Left ventricle myocardium inferior (tissue), 1 donor: ENCODE measurements at regions not wholly inside any gene's neighbourhood (a gene's known extent, or its start where the extent isn't known, plus 50 kb on each side); places are given as distances from the start of the nearest gene placed in this dataset.

Experiments used
- DNase-seq: peaks from one replicate; pipeline ENCODE4 v3.0.0-alpha.2; 2020
- H3K27ac ChIP-seq: fragments of 200-600 bp; replicated peaks from 2 replicates; pipeline ENCODE4 v1.8.0; 2021
- H3K27me3 ChIP-seq: fragments of 200-600 bp; 2 replicates; pipeline ENCODE4 v1.8.0; 2021; ENCODE audit warnings: low read depth
- H3K36me3 ChIP-seq: fragments of 200-600 bp; 2 replicates; pipeline ENCODE4 v1.8.0; 2021
- H3K4me1 ChIP-seq: fragments of 200-600 bp; 2 replicates; pipeline ENCODE4 v1.8.0; 2021
- H3K4me3 ChIP-seq: fragments of 200-600 bp; 2 replicates; pipeline ENCODE4 v1.8.0; 2021; ENCODE audit warnings: mild to moderate bottlenecking, moderate library complexity
- H3K9me3 ChIP-seq: fragments of 200-600 bp; replicated peaks from 2 replicates; pipeline ENCODE4 v1.8.0; 2021
- intact Hi-C: fragments of 100-400 bp; cut with micrococcal nuclease; formaldehyde crosslinking; loops from one replicate; pipeline ENCODE4 v1.11.0; 2022
- TF ChIP-seq, protein P1 (sequence below): fragments of 200-600 bp; IDR thresholded peaks from 2 replicates; pipeline ENCODE4 v1.8.0; 2021; ENCODE audit warnings: antibody characterized with exemption, mild to moderate bottlenecking, borderline replicate concordance
- donor health status: DM: no; HTN: yes; CAD: no; lungs with severe emphysema.

DNA sequence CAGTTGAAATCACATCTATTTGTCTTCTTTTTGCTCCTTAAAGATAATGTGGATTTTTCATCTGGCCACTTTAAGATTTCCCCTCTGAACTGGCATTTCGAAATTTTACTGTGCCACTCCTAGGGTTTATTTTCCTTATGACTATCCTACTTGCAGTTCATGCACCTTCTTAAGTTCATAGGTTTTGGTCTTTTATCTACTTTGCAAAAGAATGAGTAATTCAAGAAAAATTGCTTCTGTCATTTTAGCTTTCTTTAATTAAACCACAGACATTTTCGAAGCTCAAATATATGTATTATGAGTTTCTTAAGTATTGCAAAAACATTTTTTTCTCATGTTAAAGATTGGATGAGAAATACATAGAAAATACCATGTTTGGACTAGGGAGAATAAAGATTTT lies 1244.8 kb upstream of the TMPRSS15 start:
- H3K4me3 ChIP-seq: no peak overlapping the region

DNA sequence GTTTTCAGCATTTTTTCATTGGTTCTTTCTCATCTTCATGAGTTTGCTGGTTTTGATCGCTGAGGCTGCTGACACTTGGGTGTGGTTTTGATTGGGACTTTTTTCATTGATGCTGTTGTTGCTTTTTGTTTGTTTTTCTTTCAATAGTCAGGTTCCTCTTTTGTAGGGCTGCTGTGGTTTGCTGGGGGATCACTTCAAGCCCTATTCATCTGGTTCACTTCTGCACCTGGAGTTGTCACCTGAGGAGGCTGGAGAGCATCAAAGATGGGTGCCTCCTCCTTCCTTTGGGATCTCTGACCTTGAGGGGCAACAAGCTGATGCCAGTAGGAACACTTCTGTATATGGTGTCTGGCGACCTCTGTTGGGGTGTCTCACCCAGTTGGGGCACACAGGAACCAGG lies 1279.9 kb upstream of the TMPRSS15 start:
- H3K4me3 ChIP-seq: no peak overlapping the region
- no peak overlapping the region for H3K27ac ChIP-seq
- H3K9me3 ChIP-seq: no peaks in the 10 kb centered on the region
- no peaks in the 10 kb centered on the region for H3K27me3 ChIP-seq
- H3K4me1 ChIP-seq: no peaks in the 10 kb centered on the region
- no peaks in the 10 kb centered on the region for H3K36me3 ChIP-seq
- intact Hi-C loops: no loop called here
- DNase-seq: no peak
- TF ChIP-seq, protein P1, sequence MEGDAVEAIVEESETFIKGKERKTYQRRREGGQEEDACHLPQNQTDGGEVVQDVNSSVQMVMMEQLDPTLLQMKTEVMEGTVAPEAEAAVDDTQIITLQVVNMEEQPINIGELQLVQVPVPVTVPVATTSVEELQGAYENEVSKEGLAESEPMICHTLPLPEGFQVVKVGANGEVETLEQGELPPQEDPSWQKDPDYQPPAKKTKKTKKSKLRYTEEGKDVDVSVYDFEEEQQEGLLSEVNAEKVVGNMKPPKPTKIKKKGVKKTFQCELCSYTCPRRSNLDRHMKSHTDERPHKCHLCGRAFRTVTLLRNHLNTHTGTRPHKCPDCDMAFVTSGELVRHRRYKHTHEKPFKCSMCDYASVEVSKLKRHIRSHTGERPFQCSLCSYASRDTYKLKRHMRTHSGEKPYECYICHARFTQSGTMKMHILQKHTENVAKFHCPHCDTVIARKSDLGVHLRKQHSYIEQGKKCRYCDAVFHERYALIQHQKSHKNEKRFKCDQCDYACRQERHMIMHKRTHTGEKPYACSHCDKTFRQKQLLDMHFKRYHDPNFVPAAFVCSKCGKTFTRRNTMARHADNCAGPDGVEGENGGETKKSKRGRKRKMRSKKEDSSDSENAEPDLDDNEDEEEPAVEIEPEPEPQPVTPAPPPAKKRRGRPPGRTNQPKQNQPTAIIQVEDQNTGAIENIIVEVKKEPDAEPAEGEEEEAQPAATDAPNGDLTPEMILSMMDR: no peak

More for the DNA sequence above, 1244.8 kb upstream of the TMPRSS15 start:
- H3K27me3 ChIP-seq: no peaks in the 10 kb centered on the region
- TF ChIP-seq, protein P1: no peak
- no peaks in the 10 kb centered on the region for H3K36me3 ChIP-seq
- intact Hi-C loops: no loop called here
- no peak for DNase-seq
- no peaks in the 10 kb centered on the region for H3K4me1 ChIP-seq
- no peak overlapping the region for H3K27ac ChIP-seq
- H3K9me3 ChIP-seq: no peaks in the 10 kb centered on the region

DNA sequence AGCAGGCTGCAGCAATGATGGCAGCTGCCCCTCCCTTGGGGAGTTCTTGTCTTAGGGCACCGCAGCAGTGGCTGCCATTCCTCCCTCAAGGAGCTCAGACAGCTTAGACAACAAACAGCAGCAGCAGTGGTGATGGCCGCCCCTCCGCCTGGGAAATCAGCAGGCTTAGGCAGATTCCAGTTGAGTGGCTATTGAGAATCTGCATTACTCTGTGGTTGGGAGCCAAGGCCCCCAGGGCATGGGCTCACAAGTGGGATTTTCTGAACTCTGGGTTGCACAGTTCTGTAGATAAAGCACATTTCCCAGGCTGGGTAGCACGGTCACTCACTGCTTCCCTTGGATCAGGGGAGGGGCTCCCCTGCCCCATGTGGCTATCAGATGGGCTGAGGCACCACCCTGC lies 1280.7 kb upstream of the TMPRSS15 start:
- no peaks in the 10 kb centered on the region for H3K4me1 ChIP-seq
- TF ChIP-seq, protein P1: no peak
- H3K4me3 ChIP-seq: no peak overlapping the region
- H3K27me3 ChIP-seq: no peaks in the 10 kb centered on the region
- H3K9me3 ChIP-seq: no peaks in the 10 kb centered on the region
- H3K36me3 ChIP-seq: no peaks in the 10 kb centered on the region
- DNase-seq: no peak
- H3K27ac ChIP-seq: no peak overlapping the region
- intact Hi-C loops: no loop called here

DNA sequence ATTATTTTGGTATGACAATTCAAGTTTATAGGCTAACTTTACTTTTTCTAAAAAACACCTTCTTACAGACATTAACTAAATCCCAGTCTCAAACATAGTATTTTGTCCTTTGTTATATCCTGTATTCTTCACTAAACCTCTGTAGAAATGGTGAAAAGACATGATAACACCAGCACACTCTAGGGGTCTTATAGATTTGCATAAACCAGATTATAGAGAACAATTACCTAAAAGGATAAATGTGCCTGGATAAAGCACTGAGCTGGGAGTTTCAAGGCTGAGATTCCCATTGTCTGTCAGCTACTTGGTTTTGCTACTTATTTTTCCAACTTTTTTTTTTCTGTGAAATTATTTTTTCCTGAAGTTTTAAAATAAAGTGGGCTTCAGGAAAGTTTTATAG lies 1288.6 kb upstream of the TMPRSS15 start:
- H3K27ac ChIP-seq: no peak overlapping the region
- TF ChIP-seq, protein P1: no peak

DNA sequence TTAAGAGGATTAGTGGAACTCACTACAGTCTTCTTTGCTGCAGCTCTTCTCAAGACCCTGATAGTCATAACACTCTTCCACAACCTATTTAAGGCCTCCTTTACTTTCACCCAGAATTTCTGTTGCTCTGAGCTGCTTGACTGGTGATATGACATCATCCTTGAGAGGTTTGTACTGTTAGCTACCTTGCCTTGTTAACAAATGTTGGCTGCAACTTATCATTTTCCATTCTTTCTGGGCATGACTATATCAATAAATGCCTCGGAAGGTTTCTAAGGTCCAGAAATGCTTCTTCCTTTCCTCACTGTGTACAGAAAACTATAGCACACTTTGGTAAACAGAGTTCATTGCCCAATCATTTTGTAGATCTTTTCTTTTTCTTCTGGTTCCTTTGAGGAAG lies 1292.2 kb upstream of the TMPRSS15 start:
- TF ChIP-seq, protein P1: no peak
- no peaks in the 10 kb centered on the region for H3K4me1 ChIP-seq
- no peak overlapping the region for H3K4me3 ChIP-seq
- H3K9me3 ChIP-seq: peaks cover 9% of the 10 kb centered on the region
- intact Hi-C loops: no loop called here
- H3K36me3 ChIP-seq: no peaks in the 10 kb centered on the region
- H3K27me3 ChIP-seq: no peaks in the 10 kb centered on the region
- no peak for DNase-seq
- no peak overlapping the region for H3K27ac ChIP-seq

More for the DNA sequence above, 1288.6 kb upstream of the TMPRSS15 start:
- no peaks in the 10 kb centered on the region for H3K27me3 ChIP-seq
- no peak for DNase-seq
- no peaks in the 10 kb centered on the region for H3K9me3 ChIP-seq
- intact Hi-C loops: no loop called here
- no peak overlapping the region for H3K4me3 ChIP-seq
- no peaks in the 10 kb centered on the region for H3K36me3 ChIP-seq
- H3K4me1 ChIP-seq: no peaks in the 10 kb centered on the region

DNA sequence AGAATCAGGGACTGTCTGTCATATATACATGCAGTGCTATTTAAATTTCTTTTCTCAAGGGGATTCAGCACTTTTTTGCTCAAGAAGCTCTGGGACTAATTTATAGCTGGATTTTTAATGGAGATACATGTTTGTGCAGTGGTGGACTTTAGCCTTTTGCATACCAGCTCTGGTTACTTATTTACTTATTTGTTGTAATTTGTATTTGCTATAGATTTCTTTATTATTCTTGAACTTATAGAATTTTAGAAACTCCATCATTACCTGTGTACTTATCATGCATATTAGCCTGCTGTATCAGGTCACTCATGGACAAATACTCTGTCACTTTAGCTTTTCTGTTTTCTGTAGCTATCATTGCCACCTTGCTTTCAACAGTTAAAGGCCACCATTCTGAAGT lies 1296.9 kb upstream of the TMPRSS15 start:
- no peaks in the 10 kb centered on the region for H3K36me3 ChIP-seq
- no peaks in the 10 kb centered on the region for H3K27me3 ChIP-seq
- no peak overlapping the region for H3K27ac ChIP-seq
- intact Hi-C loops: no loop called here
- peaks cover 9% of the 10 kb centered on the region for H3K9me3 ChIP-seq
- TF ChIP-seq, protein P1: no peak
- no peak overlapping the region for H3K4me3 ChIP-seq
- H3K4me1 ChIP-seq: no peaks in the 10 kb centered on the region
- DNase-seq: no peak
